ENCODE measurements at regions not wholly inside any gene's neighbourhood (a gene's known extent, or its start where the extent isn't known, plus 50 kb on each side); places are given as distances from the start of the nearest gene placed in this dataset.
"Not testable (repeated sequence)": the region's sequence is repeated elsewhere in the genome, so short reads cannot be mapped to it uniquely, and the experiment has no call there.

DNA sequence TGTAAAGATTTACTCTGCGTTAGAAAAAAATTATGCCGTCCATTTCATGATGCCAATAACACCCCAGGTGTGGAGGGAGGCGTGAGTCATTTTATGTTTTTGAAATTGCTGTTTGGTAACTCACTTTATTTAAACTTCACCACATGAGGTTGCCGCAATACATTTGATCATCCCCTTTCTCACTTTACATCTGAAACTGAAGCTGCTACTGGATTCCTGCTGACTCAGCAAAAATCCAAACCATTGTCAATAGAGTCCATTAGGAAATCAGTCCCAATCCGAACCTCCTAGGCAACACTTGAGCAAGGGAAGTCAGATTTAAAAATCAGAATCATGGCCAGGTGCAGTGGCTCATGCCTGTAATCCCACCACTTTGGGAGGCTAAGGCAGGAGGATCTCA lies 136.6 kb upstream of the SVIL start:
- H3K36me3 ChIP-seq (replicated peaks in 1 of 2; ENCODE audit: insufficient read depth in 1 of 2, low read depth in 2 of 2), result no peaks in the 10 kb centered on the region
- TF ChIP-seq POLR2A (IDR thresholded peaks at IDR 0.05) (no peak), CTCF (IDR thresholded peaks at IDR 0.05) (no peak)
- ATAC-seq, result no peak
- no peak overlapping the region for H3K27ac ChIP-seq
- H3K9me3 ChIP-seq, result no peaks in the 10 kb centered on the region
- WGBS, 2 donors, result 83 to 85% methylated on average over 5 of the region's 5 CpGs
- H3K4me1 ChIP-seq, result no peaks in the 10 kb centered on the region
- no peaks in the 10 kb centered on the region for H3K27me3 ChIP-seq
- intact Hi-C loops (cut with DNase I), result no loop called here
- H3K4me3 ChIP-seq, result no peak overlapping the region
- no peak for DNase-seq

DNA sequence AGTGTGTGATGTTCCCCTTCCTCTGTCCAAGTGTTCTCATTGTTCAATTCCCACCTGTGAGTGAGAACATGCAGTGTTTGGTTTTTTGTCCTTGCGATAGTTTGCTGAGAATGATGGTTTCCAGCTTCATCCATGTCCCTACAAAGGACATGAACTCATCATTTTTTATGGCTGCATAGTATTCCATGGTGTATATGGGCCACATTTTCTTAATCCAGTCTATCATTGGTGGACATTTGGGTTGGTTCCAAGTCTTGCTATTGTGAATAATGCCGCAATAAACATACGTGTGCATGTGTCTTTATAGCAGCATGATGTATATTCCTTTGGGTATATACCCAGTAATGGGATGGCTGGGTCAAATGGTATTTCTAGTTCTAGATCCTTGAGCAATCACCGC lies 134.5 kb upstream of the SVIL start:
- DNase-seq; H3K36me3 ChIP-seq (replicated peaks in 1 of 2; ENCODE audit: insufficient read depth in 1 of 2, low read depth in 2 of 2); H3K27me3 ChIP-seq; H3K9me3 ChIP-seq; H3K27ac ChIP-seq; H3K4me3 ChIP-seq; ATAC-seq; H3K4me1 ChIP-seq; intact Hi-C loops (cut with DNase I): not testable (repeated sequence)
- WGBS, 2 donors, result 81 to 98% methylated on average over 4 of the region's 4 CpGs

GRCh38 chr10:29767968-29768367 lies 133.2 kb upstream of the SVIL start:
- Histone ChIP-seq H3K4me3 (no peak overlapping the region), H3K27me3 (no peaks in the 10 kb centered on the region), H3K27ac (no peak overlapping the region), H3K4me1 (no peaks in the 10 kb centered on the region), H3K9me3 (no peaks in the 10 kb centered on the region), H3K36me3 (replicated peaks in 1 of 2; ENCODE audit: insufficient read depth in 1 of 2, low read depth in 2 of 2) (no peaks in the 10 kb centered on the region)
- 85 to 93% methylated on average over 4 of the region's 4 CpGs for WGBS, 2 donors
- DNase-seq, result no peak
- TF ChIP-seq POLR2A (IDR thresholded peaks at IDR 0.05), result no peak
- no peak for ATAC-seq
- intact Hi-C loops (cut with DNase I), result no loop called here

GRCh38 chr10:29766753-29767152 lies 132.0 kb upstream of the SVIL start:
- DNase-seq (no peak), ATAC-seq (no peak)
- H3K4me3 ChIP-seq, result no peak overlapping the region
- no peaks in the 10 kb centered on the region for H3K36me3 ChIP-seq (replicated peaks in 1 of 2; ENCODE audit: insufficient read depth in 1 of 2, low read depth in 2 of 2)
- TF ChIP-seq CTCF (IDR thresholded peaks at IDR 0.05) (no peak), POLR2A (IDR thresholded peaks at IDR 0.05) (no peak)
- no peak overlapping the region for H3K27ac ChIP-seq
- no peaks in the 10 kb centered on the region for H3K9me3 ChIP-seq
- no peaks in the 10 kb centered on the region for H3K4me1 ChIP-seq
- intact Hi-C loops (cut with DNase I), result no loop called here
- 69 to 70% methylated on average over 3 of the region's 3 CpGs for WGBS, 2 donors
- no peaks in the 10 kb centered on the region for H3K27me3 ChIP-seq

DNA sequence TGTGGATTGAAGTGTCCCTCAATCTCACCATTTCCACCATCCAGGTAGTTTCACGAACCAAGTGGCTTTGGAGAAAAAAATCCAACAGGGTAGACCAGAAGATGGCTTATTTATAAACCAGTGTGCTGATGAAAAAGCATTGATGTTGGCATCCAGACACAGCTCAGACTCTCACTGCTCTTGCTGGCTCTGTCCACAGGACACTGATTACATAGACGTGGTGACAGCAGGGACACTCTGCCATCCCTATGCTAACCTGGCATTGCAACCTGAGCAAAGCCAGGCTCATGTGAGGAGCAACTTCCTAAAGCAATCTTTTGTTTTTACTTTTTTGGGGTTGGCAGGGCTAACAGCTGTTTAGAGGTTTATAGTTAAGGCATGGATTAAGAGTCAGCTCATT lies 130.6 kb upstream of the SVIL start:
- intact Hi-C loops (cut with DNase I), result no loop called here
- Histone ChIP-seq H3K9me3 (no peaks in the 10 kb centered on the region), H3K4me1 (no peaks in the 10 kb centered on the region), H3K27ac (no peak overlapping the region), H3K27me3 (no peaks in the 10 kb centered on the region), H3K36me3 (replicated peaks in 1 of 2; ENCODE audit: insufficient read depth in 1 of 2, low read depth in 2 of 2) (no peaks in the 10 kb centered on the region), H3K4me3 (no peak overlapping the region)
- no peak for DNase-seq
- no peak for TF ChIP-seq CTCF (IDR thresholded peaks at IDR 0.05)
- no peak for TF ChIP-seq POLR2A (IDR thresholded peaks at IDR 0.05)
- 65 to 79% methylated on average over 2 of the region's 2 CpGs for WGBS, 2 donors
- ATAC-seq, result no peak

DNA sequence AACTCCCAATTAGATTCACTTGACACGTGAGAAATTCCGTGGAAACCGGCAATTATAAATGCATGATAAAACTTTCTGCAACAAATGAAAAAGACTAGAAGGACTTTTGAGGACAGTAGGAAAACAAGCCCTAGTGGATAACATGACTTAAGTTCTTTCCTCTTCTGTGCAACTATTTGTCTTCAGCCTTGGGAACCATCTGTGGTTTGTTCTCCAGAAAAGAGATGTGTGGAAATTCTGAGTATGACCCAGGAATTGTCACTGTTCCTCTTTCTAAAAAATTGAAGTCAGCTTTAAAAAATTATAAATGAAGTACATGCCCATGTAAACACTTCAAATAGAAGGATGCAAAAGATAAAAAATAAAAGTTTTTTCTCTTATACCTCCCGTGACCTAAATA lies 128.6 kb upstream of the SVIL start:
- no peaks in the 10 kb centered on the region for H3K27me3 ChIP-seq
- no peaks in the 10 kb centered on the region for H3K9me3 ChIP-seq
- H3K4me1 ChIP-seq, result peaks cover 9% of the 10 kb centered on the region
- 88 to 91% methylated on average over 4 of the region's 4 CpGs for WGBS, 2 donors
- intact Hi-C loops (cut with DNase I), result no loop called here
- H3K27ac ChIP-seq, result no peak overlapping the region
- H3K36me3 ChIP-seq (replicated peaks in 1 of 2; ENCODE audit: insufficient read depth in 1 of 2, low read depth in 2 of 2), result no peaks in the 10 kb centered on the region
- ATAC-seq (no peak), DNase-seq (no peak)
- no peak overlapping the region for H3K4me3 ChIP-seq
- TF ChIP-seq CTCF (IDR thresholded peaks at IDR 0.05), result no peak
- no peak for TF ChIP-seq POLR2A (IDR thresholded peaks at IDR 0.05)
